Fibroblast of skin of back (primary cell): ENCODE measurements at regions not wholly inside any gene's neighbourhood (a gene's known extent, or its start where the extent isn't known, plus 50 kb on each side); places are given as distances from the start of the nearest gene placed in this dataset.
"Not testable (repeated sequence)": the region's sequence is repeated elsewhere in the genome, so short reads cannot be mapped to it uniquely, and the experiment has no call there.

Experiments
- DNase-seq: peaks from one replicate; pipeline ENCODE4 v3.0.0-alpha.2; 2013

DNA sequence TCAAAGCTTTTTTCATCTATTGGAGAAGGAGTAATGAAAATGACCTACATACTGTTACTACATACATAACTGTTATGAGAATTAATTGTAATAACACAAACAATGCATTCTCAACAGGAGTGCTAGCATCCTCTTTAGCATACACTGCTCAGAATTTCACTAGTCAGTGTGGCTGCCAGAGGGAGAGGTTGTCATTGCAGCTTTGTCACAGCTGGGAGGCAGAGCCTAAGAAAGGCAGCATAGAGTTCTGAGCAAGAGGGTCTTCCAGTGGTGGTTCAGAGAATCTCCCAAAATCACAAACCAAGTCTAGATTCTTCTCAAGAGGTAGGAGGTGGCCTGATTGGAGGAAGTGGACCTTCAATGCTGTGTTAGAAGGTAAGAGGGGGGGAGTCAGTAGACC is 286.7 kb upstream of the CYRIA start:
- DNase-seq = no peak

DNA sequence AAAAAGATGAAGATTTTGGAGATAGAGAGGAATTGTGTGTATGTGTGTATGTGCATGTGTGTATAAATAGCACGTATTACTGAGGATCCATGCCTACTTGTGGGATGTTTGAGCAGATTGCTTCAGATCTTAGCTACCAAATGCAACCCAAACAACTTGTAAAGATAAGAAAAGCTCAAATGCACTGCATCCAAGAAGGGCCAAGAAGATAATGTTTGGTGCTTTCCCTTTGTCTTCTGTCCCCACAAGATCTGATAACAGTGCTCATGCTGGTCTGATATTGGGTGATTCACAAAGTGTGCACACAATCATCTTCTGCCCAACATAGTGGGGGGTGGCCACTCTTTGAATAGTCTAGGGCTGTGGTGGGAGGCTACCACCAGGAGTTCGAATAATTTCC is 284.8 kb upstream of the CYRIA start:
- DNase-seq = no peak

DNA sequence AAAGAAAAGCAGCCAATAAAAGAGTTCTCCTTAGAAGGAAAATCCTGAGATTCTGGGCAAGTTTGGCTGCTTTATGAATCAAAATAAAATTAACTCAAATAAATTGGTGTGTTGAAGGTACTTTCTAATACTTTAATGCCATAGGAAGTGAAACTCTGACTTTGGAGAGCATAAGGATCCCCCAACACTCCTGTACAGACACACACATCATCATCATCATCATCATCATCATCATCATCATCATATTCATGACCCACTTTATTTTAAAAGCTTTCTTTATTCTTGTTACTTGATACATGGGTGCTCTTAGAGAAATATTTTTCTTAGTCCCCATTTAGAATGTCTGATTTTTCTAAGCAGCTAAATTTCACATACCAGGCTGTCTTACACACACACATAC is 283.1 kb upstream of the CYRIA start:
- DNase-seq = no peak

DNA sequence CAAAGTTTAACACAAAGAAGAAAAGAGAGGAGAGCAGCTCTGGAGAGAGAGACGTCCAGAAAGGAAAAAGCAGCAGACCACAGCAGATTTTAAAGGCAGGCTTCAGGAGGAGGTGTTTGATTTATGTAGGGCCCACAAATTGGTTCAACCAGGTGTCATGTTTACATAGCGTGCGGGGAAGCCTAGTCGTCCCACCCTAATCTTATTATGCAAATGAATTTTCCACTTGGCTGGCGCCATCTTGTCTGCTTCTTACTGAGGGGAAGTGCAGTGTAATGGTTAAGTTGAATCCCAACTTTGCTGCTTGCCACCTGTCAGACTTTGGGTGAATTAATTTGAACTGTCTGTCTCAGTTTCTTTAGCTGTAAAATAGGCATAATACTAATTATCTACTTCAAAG is 282.4 kb upstream of the CYRIA start:
- no peak for DNase-seq

DNA sequence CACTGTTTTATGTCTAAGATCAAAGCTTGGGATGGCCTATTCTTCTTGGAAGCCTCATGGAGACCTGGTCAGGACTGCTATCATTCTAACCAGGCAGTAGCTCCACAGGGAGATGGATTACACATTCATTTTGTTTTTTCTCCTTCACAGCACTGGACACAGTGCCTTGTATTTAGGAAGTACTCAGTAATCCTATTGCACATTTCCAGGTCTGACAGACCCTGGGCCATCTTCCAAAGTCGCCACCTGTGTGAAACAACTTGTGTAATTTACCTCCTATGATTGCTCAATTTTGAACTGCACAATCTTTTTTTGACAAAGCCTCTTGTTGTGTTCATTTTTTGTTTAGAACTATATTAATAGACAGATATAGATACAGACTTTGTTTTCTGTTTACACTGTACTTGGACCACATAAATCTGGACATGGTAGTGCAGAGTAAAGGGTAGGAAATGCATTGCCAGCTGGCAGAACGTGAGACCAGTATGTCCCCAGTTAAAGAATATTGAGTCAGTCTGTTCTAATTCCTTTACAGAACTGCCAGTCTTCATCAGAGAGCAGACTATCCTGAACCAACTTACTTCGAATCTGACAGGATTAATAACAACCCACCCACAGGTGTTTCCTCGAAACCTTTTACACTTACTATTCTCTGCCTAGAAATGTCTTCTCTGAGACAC is 277.8 kb upstream of the CYRIA start:
- DNase-seq = no peak

DNA sequence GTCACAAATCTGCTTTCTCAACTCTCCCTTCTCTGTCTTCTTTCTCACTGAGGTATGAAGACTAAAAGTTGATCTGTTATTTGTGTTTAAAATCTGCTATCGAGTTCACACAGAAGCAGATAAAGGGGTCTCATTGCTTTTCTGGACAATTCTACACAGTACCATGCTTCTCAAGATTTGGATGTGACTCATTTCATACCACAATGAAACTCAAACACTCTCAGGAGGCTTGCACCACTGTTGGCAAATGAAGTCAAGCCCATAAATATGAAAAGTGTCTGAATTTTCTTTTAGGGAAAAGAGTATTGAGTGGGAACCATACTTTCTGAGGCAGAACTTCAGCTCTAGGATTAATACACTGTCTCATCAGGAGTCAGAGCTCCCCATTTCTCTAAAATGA is 274.6 kb upstream of the CYRIA start:
- DNase-seq = no peak

DNA sequence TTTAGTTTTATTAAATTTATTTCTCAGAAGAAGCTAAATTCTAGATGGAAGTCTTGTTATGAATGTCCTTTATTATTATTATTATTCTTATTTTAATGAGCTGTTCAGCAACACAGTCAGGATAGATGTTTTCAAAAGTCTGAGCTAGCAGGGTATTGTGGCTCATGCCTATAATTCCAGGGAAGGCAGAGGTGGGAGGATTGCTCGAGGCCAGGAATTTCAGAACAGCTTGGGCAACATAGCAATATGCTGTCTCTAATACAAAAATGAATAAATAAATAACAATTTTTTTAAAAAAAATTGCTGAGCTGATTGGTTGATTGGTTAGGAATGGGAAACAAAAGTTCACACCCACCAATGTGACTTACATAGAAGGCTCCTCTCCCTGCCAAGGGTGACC is 274.1 kb upstream of the CYRIA start:
- DNase-seq = no peak

DNA sequence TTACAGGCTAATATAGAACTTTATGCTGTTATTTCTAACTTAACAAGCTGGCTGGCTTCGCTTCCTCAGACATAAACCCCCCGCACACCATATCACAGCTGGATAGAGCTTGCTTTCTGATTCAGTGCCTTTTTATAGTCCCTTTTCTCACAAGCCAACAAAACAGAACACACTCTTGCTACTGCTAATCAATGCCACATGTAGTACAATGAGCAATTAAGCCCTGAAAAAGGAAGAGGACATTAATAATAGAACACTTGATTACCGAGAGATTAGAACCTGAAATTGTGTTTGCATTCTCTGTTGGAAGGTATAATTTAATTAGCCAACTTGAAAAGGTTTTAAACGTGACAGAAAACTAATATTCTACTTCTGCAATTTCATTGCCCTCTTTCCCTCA is 267.7 kb upstream of the CYRIA start:
- no peak for DNase-seq

DNA sequence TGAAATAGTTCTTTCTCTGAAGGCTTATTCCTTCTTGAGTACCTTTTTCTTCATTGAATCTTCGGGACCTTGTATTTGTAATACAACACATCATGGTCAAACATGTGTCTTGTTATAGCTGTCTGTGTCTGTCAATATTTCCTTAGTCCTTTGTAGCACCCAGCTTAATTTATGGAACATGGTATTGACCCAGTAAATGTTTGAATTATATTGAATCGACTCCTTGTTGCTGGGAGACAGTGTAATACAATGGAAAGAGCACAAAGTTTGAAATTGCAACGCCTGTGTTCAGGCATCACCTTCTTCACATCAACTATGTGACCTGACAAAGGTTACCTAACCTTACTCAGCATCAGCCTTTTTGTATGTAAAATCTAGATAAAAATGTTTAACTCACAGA is 267.2 kb upstream of the CYRIA start:
- no peak for DNase-seq

DNA sequence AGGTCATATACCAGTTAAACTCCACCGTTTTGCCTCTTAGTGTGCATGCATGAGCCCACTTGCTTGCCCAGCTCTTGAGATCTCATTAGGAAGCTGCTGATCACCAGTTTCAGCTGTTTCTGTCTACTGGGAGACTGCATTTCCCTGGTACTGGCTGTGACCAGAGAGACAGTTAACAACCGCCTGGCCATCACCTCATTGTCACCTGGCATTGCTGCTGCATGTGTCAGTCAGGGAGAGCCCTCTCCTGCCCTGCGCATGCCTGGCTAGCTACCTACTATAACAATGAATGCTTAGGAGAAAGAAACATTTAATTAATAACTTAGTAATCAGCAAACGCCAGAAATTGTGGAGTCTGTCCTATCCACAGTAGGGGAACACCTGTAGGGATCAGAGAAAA is 265.8 kb upstream of the CYRIA start:
- DNase-seq = no peak

DNA sequence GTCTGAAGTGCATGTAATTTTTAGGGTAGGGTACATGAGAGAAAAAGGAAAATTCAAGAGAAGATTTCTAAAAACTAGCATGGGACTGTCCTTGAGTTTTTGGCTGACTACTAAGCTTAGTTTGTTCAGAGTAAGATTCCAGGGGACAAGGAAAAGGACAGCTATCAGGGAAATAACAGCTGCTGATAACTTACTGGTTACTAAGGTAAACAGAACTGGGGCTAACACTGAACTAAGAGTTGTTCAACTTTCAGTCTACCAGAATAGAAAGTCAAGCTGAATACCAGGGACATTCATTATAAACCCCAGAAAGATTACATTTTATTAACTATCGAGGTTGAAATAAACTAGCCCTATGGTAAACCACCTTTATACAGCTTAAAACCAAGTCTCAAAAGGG is 261.8 kb upstream of the CYRIA start:
- no peak for DNase-seq

DNA sequence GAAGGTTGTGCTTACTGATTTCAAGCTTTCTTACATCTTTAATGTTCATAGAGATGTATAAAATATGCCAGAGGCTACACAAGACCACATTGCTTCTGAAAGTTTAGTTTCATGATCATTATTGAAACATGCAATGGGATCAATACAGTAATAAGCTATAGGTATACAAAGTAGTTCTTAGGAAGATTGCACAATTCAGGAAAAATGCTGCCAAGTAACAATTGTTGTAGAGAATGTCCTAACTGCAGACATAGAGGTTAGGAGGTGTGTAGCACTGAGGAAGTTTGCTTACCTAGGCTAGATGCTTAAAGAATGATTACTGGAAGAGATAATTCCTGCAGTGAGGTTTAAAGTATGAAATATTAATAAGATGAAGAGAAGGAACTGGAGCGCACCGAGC is 259.5 kb upstream of the CYRIA start:
- no peak for DNase-seq

DNA sequence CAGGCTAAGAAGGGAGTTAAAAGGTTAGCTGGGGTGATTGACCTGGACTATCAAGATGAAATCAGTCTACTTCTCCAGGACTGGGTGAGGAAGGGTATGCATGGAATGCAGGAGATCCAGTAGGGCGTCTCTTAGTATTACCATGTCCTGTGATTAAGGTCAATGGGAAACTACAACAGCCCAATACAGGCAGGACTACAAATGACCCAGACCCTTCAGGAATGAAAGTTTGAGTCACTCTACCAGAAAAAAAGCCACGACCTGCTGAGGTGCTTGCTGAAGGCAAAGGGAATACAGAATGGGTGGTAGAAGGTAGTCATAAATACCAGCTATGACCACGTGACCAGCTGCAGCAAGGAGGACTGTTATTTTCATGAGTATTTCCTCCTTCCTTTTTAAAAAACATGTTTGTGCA is 249.7 kb upstream of the CYRIA start:
- not testable (repeated sequence) for DNase-seq

DNA sequence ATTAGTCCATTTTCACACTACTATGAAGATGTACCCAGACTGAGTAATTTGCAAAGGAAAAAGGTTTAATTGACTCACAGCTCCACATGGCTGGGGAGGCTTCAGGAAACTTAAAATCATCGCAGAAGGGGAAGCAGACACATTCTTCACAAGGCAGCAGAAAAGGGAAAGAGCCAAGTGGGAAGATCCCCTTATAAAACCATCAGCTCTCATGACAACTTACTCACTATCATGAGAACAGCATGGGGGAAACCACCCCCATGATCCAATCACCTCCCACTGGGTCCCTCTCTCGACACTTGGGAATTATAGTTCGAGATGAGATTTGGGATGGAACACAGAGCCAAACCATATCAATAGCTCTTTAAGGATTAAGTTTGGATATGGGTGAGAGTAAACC is 246.1 kb upstream of the CYRIA start:
- DNase-seq = no peak

DNA sequence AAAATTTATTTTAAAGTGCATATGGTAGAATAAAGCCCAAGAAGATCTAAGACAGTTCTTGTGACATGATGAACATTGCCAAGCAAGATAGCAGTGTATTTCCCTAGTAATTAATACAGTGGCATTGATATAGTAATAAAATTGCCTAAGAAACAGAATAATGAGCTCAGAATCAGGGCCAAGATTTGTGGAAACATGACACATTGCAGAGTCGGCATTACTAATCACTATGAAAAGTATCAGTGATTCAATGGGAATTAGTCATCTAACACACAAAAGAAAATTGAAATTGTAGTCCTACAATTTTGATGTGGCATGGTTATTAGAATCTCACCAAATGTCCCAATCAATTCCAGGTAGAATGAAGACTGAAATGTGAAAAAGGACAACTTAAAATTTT is 243.0 kb upstream of the CYRIA start:
- DNase-seq = no peak

DNA sequence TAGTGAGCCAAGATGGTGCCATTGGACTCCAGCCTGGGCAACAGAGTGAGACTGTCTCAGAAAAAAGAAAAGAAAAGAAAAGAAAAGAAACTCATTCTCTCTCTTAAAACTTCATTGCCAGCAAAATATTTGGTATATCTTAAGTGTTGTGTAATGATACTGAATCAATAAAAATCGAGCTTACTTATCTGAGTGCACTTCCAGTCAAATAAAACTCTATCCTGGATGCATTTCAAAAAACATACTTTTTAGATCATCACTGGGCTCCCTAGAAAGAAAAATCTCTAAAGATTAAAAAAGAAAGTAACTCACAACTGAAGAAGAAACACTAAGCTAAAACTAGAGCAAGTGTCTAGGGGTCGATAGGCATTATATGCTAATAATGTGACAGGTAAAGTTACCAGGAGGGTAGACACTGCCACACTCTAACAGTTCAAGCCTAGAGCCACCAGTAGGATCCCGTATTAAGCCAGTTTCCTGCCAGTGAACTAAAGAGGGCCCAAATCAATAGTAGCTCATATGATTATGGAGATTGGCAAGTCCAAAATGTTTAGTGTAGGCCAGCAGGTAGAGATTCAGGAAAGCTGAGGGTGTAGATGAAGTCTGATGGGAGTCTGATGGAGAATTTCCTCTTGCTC is 242.1 kb upstream of the CYRIA start:
- no peak for DNase-seq

DNA sequence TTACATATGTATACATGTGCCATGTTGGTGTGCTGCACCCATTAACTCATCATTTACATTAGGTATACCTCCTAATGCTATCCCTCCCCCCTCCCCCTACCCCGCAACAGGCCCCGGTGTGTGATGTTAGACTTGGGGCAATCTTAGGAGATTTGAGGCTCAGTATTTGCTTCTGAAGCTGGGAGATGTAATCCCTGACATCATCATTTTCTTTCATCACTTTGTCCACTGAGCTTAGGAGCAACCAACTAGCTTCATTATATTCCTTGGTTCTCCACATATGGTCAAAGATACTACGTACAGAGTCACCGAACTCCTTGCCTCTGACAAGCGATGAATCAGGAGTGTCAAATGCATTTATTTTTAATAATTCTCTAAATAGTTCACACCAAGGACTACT is 239.7 kb upstream of the CYRIA start:
- DNase-seq = not testable (repeated sequence)

DNA sequence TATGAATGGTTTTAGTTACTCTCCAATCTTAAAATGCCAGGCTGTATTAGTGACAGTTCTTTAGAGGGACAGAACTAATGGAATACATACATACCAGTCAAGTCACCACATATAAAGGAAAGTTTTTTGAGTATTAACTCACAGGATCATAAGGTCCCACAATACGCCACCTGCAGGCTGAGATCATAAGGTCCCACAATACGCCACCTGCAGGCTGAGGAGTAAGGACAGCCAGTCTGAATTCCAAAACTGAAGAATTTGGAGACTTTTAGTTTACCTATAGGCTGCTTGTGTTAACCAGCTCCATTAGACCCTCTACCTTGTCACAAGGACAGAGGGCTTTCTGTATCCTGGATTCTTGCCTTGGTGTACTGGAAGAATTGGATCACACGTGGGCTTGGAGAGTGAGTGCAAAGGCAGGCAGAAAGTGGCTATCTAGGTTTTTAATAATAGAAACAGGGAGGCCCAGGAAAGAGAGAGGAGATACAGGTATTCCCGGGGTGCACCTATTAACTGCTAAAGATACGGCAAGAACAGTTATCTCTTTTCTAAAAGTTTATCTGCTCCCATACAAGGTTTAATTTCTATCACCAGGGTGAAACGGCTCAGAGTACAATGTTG is 234.9 kb upstream of the CYRIA start:
- DNase-seq = no peak

DNA sequence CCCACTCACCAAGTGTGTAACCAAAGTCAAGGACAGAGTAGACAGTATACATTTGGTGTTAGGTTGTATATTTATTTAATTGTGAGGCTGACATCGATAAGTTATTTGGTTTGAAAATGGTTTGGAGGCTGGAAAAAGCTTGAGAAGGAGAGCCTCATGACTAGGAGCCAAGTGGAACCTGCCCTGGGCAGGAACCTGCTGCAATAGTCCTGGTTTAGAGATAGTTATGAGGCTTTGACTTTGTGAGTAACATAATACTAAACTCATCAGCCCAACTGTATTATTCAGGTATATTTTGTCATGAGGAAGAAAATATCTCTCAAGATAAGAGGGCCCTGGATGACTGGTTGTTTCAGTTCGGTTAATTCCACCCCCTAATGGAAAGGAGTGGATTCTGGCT is 234.3 kb upstream of the CYRIA start:
- no peak for DNase-seq

DNA sequence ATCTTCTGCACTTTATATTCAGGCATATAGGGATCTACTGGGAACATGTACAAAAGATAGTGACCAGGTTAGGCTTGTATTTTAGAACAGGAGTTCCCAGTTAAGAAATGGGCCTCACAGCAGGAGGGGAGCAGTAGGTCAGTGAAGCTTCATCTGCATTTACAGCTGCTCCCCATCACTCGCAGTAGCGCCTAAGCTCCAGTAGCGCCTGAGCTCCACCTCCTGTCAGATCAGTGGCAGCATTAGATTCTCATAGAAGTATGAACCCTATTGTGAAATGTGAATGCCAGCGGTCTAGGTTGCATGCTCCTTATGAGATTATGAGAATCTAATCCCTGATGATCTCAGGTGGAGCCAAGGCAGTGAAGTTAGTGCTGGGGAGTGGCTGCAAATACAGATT is 224.4 kb upstream of the CYRIA start:
- no peak for DNase-seq

DNA sequence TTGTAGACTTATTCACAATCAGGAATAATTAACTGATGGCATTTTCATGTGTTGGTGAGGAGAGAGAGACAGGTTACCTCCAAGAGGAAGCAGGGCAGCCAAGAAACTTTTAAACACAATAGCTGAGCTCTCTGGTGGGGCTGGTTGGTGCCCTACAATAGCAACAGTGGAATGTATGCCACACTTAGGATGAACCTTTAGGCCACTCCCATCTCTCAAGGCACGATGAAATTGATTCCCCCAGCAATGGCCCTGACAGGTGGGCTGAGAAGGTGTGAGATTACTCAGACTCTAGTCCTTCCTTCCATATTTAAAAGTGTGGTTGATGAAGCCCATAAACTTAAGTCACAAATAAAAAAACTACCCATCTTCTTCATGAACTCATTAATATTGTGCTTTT is 219.4 kb upstream of the CYRIA start:
- no peak for DNase-seq

DNA sequence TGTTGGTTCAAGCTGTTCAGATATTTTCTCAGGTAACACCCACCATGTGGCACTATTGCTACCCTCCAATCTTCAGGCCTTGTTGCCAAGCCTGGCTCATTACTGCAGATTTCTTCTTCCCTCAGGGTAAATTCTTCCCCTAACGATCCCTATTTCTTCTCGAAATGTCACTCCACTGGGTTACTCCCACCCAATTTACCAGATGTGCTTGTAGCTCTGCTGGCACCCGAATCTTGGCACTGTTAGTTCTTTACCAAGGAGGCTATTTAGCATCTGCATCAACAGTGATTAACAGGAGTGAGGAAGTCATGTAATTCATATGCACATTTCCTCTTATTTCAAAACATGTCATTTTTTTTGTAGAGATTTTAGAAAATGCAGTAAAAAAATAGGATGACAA is 217.1 kb upstream of the CYRIA start:
- DNase-seq = no peak

DNA sequence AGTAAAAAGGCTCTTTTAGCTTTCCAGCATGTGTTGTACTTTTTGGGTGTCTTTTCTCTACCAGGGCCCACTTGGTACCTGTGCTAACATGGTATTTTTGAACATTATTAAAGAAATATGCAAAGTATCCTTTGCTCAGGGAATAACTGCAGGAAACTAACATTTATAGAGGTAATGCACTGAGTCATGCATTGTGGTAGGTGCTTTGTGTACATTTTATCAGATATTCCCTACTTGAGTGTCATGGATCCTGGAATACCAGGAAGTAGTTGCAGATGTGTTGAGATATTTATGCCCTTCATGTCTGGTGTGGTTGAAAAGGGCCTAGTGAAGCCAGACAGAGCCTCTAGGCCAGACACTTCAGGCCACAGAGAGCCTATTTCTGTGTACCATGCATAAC is 215.5 kb upstream of the CYRIA start:
- DNase-seq = no peak

DNA sequence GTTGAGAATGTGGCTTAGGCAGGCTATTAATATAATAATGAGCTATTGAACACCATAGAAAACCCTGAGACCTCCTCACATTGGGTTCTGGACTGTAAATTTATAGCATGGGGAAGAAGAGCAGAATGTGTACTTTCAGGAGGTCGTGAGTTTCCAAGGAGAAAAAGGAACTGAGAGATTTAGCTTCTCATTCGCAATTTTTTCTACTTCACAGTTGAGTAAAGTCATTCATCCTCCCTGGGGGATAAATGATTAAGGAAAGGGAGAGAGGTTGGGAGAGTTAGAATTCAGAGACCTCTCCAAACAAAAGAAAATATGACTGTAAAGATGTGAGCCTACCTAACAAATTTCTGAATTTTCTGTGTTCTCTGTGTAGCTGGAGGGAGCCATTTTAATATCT is 205.8 kb upstream of the CYRIA start:
- DNase-seq = no peak
